T-helper 2 cell treated with Interferon-gamma antibody and Interleukin-4, amounts not matched to agents 5 μg/mL and 100 μg/mL, for 36 hours (primary cell): ENCODE measurements at regions not wholly inside any gene's neighbourhood (a gene's known extent, or its start where the extent isn't known, plus 50 kb on each side); places are given as distances from the start of the nearest gene placed in this dataset.

Source experiments
- DNase-seq: peaks from one replicate; pipeline ENCODE4 v3.0.0; 2021; ENCODE audit warnings: low spot score
- H3K27ac Mint-ChIP-seq: one replicate; pipeline ENCODE4 v1.8.0; 2021; ENCODE audit warnings: mild to moderate bottlenecking, mixed read lengths
- H3K27me3 Mint-ChIP-seq: one replicate; pipeline ENCODE4 v1.8.0; 2021; ENCODE audit warnings: low read depth, mixed read lengths
- H3K36me3 Mint-ChIP-seq: one replicate; pipeline ENCODE4 v1.8.0; 2021; ENCODE audit warnings: low read depth, mixed read lengths
- H3K4me1 Mint-ChIP-seq: one replicate; pipeline ENCODE4 v1.8.0; 2021; ENCODE audit warnings: low read depth, mixed read lengths
- H3K4me3 Mint-ChIP-seq: one replicate; pipeline ENCODE4 v1.8.0; 2022; ENCODE audit warnings: mild to moderate bottlenecking, moderate library complexity, mixed read lengths
- H3K9me3 Mint-ChIP-seq: one replicate; pipeline ENCODE4 v1.8.0; 2021; ENCODE audit warnings: mixed read lengths

GRCh38 chr15:29383367-29383766 lies 113.7 kb upstream of the NSMCE3 start:
- H3K27ac Mint-ChIP-seq, result no peak overlapping the region
- H3K4me1 Mint-ChIP-seq, result no peaks in the 10 kb centered on the region
- no peak for DNase-seq
- H3K27me3 Mint-ChIP-seq, result peaks cover 3% of the 10 kb centered on the region
- H3K4me3 Mint-ChIP-seq, result no peak overlapping the region
- H3K9me3 Mint-ChIP-seq, result no peaks in the 10 kb centered on the region
- no peaks in the 10 kb centered on the region for H3K36me3 Mint-ChIP-seq

- Mint-ChIP-seq H3K4me3 (no peak overlapping the region), H3K36me3 (no peaks in the 10 kb centered on the region), H3K9me3 (no peaks in the 10 kb centered on the region), H3K4me1 (no peaks in the 10 kb centered on the region), H3K27ac (no peak overlapping the region), H3K27me3 (peaks cover 3% of the 10 kb centered on the region)
- no peak for DNase-seq
These were observed 113.2 kb upstream of the NSMCE3 start for GRCh38 chr15:29382862-29383261.

- Mint-ChIP-seq H3K4me1 (no peaks in the 10 kb centered on the region), H3K4me3 (no peak overlapping the region), H3K27me3 (no peaks in the 10 kb centered on the region), H3K9me3 (no peaks in the 10 kb centered on the region), H3K27ac (no peak overlapping the region), H3K36me3 (no peaks in the 10 kb centered on the region)
- no peak for DNase-seq
These were observed 110.8 kb upstream of the NSMCE3 start for GRCh38 chr15:29380466-29380865.

GRCh38 chr15:29379647-29380046 lies 110.0 kb upstream of the NSMCE3 start:
- H3K4me3 Mint-ChIP-seq, result no peak overlapping the region
- H3K9me3 Mint-ChIP-seq, result no peaks in the 10 kb centered on the region
- no peaks in the 10 kb centered on the region for H3K4me1 Mint-ChIP-seq
- H3K36me3 Mint-ChIP-seq, result no peaks in the 10 kb centered on the region
- H3K27me3 Mint-ChIP-seq, result peaks cover 2% of the 10 kb centered on the region
- no peak for DNase-seq
- H3K27ac Mint-ChIP-seq, result no peak overlapping the region

- DNase-seq, result no peak
- no peaks in the 10 kb centered on the region for H3K4me1 Mint-ChIP-seq
- no peak overlapping the region for H3K4me3 Mint-ChIP-seq
- peaks cover 4% of the 10 kb centered on the region for H3K27me3 Mint-ChIP-seq
- no peaks in the 10 kb centered on the region for H3K9me3 Mint-ChIP-seq
- H3K27ac Mint-ChIP-seq, result no peak overlapping the region
- H3K36me3 Mint-ChIP-seq, result no peaks in the 10 kb centered on the region
These were observed 107.5 kb upstream of the NSMCE3 start for GRCh38 chr15:29377161-29377560.

GRCh38 chr15:29376590-29376989 lies 107.0 kb upstream of the NSMCE3 start:
- DNase-seq, result no peak
- Mint-ChIP-seq H3K27me3 (peaks cover 4% of the 10 kb centered on the region), H3K36me3 (no peaks in the 10 kb centered on the region), H3K9me3 (no peaks in the 10 kb centered on the region), H3K4me1 (no peaks in the 10 kb centered on the region), H3K27ac (no peak overlapping the region), H3K4me3 (no peak overlapping the region)

- H3K27me3 Mint-ChIP-seq, result peaks cover 2% of the 10 kb centered on the region
- no peak overlapping the region for H3K27ac Mint-ChIP-seq
- H3K4me1 Mint-ChIP-seq, result no peaks in the 10 kb centered on the region
- H3K9me3 Mint-ChIP-seq, result peaks cover 17% of the 10 kb centered on the region
- no peaks in the 10 kb centered on the region for H3K36me3 Mint-ChIP-seq
- no peak for DNase-seq
- H3K4me3 Mint-ChIP-seq, result no peak overlapping the region
These were observed 99.6 kb upstream of the NSMCE3 start for GRCh38 chr15:29369261-29369660.

GRCh38 chr15:29364426-29365078 lies 94.9 kb upstream of the NSMCE3 start:
- H3K27ac Mint-ChIP-seq, result no peak overlapping the region
- DNase-seq, result no peak
- no peaks in the 10 kb centered on the region for H3K4me1 Mint-ChIP-seq
- peaks cover 15% of the 10 kb centered on the region for H3K9me3 Mint-ChIP-seq
- H3K4me3 Mint-ChIP-seq, result no peak overlapping the region
- no peaks in the 10 kb centered on the region for H3K36me3 Mint-ChIP-seq
- no peaks in the 10 kb centered on the region for H3K27me3 Mint-ChIP-seq

GRCh38 chr15:29361560-29361959 lies 91.9 kb upstream of the NSMCE3 start:
- H3K36me3 Mint-ChIP-seq, result no peaks in the 10 kb centered on the region
- no peaks in the 10 kb centered on the region for H3K9me3 Mint-ChIP-seq
- no peak overlapping the region for H3K27ac Mint-ChIP-seq
- DNase-seq, result no peak
- H3K27me3 Mint-ChIP-seq, result no peaks in the 10 kb centered on the region
- no peaks in the 10 kb centered on the region for H3K4me1 Mint-ChIP-seq
- no peak overlapping the region for H3K4me3 Mint-ChIP-seq

GRCh38 chr15:29360152-29360551 lies 90.5 kb upstream of the NSMCE3 start:
- no peak for DNase-seq
- Mint-ChIP-seq H3K4me3 (no peak overlapping the region), H3K27me3 (no peaks in the 10 kb centered on the region), H3K27ac (no peak overlapping the region), H3K9me3 (no peaks in the 10 kb centered on the region), H3K36me3 (no peaks in the 10 kb centered on the region), H3K4me1 (no peaks in the 10 kb centered on the region)

- Mint-ChIP-seq H3K36me3 (no peaks in the 10 kb centered on the region), H3K4me3 (no peak overlapping the region), H3K27me3 (no peaks in the 10 kb centered on the region), H3K9me3 (no peaks in the 10 kb centered on the region), H3K4me1 (no peaks in the 10 kb centered on the region), H3K27ac (no peak overlapping the region)
- no peak for DNase-seq
These were observed 87.2 kb upstream of the NSMCE3 start for GRCh38 chr15:29356786-29357185.

- H3K36me3 Mint-ChIP-seq, result no peaks in the 10 kb centered on the region
- no peak overlapping the region for H3K27ac Mint-ChIP-seq
These were observed 85.9 kb upstream of the NSMCE3 start for GRCh38 chr15:29355477-29355876.

GRCh38 chr15:29352402-29352801 lies 82.8 kb upstream of the NSMCE3 start:
- Mint-ChIP-seq H3K27me3 (no peaks in the 10 kb centered on the region), H3K36me3 (no peaks in the 10 kb centered on the region), H3K27ac (no peak overlapping the region), H3K9me3 (no peaks in the 10 kb centered on the region), H3K4me3 (no peak overlapping the region), H3K4me1 (no peaks in the 10 kb centered on the region)
- no peak for DNase-seq

More at GRCh38 chr15:29355477-29355876, 85.9 kb upstream of the NSMCE3 start:
- Mint-ChIP-seq H3K4me1 (no peaks in the 10 kb centered on the region), H3K9me3 (no peaks in the 10 kb centered on the region), H3K27me3 (no peaks in the 10 kb centered on the region), H3K4me3 (no peak overlapping the region)
- no peak for DNase-seq

- Mint-ChIP-seq H3K4me3 (no peak overlapping the region), H3K27ac (no peak overlapping the region)
These were observed 79.6 kb upstream of the NSMCE3 start for GRCh38 chr15:29349196-29349595.

GRCh38 chr15:29348336-29348914 lies 78.8 kb upstream of the NSMCE3 start:
- H3K9me3 Mint-ChIP-seq, result no peaks in the 10 kb centered on the region
- H3K4me3 Mint-ChIP-seq, result no peak overlapping the region
- no peak overlapping the region for H3K27ac Mint-ChIP-seq
- H3K4me1 Mint-ChIP-seq, result no peaks in the 10 kb centered on the region
- no peak for DNase-seq
- H3K27me3 Mint-ChIP-seq, result no peaks in the 10 kb centered on the region
- H3K36me3 Mint-ChIP-seq, result no peaks in the 10 kb centered on the region

More at GRCh38 chr15:29349196-29349595, 79.6 kb upstream of the NSMCE3 start:
- Mint-ChIP-seq H3K9me3 (no peaks in the 10 kb centered on the region), H3K27me3 (no peaks in the 10 kb centered on the region), H3K4me1 (no peaks in the 10 kb centered on the region), H3K36me3 (no peaks in the 10 kb centered on the region)
- DNase-seq, result no peak
